ENCODE measurements at regions not wholly inside any gene's neighbourhood (a gene's known extent, or its start where the extent isn't known, plus 50 kb on each side); places are given as distances from the start of the nearest gene placed in this dataset.

DNA sequence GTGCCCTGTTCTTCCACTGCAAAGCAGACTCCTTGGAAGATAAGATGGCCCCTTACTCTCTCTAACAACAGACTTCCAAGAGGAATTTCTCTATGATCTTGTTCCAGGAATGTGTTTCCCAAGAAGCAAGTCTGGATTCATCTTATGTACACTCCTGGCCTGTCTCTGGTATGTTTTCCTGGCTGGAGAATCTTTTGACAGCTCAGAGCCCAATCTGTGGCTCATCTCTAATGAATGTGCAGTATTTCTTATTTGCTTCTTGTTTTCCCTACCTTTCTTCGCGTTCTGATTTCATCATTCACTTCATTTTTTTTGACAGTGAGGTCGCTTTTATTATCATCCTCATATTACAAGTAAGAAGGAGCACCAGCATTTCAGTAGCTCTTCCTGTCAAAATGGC, 53.0 kb upstream of the PITRM1 start:
- DNase-seq, result no peak

DNA sequence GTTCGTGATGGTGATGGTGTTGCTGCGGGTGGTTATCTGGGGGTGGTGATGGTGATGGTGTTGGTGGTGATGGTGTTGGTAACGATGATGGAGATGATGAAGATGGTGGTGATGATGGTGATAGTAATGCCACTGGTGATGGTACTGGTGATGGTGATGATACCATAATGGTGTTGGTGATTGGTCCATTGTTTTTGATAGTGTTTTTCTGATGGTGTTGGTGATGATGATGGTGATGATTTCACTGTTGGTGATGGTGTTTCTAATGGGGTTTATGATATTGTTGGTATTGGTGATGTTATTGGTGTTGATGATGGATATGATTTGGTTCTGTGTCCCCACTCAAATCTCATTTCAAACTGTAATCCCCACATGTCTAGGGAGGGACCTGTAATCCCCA, 51.7 kb upstream of the PITRM1 start:
- no peak for DNase-seq

- no peak for DNase-seq
Measured at GRCh38 chr10:3222626-3223025, 50.0 kb upstream of the PITRM1 start.

All from NCI-H1417 treated with DMSO at 0.1 percent for 48 hours (cell line).